ENCODE measurements at regions not wholly inside any gene's neighbourhood (a gene's known extent, or its start where the extent isn't known, plus 50 kb on each side); places are given as distances from the start of the nearest gene placed in this dataset.

DNA sequence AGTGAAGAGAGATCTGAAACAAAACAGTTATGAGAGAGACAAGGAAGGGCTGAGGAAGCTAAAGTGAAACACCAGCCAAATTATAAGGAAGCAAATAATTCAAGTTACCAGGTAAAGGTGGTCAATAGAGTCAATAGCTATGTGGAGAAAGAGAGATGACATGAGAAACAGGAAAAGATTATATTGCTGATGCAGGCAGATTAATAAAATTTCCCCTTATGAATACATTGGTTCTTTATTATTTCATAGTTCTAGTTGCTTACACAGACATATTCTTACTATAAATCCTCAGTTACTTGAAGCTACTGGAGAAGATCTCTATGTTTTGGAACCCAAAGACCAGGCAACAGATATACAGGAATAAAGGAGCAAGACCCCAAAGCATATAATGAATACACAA, 273.7 kb upstream of the CTSO start:
- Histone ChIP-seq H3K9me3 (no peaks in the 10 kb centered on the region), H3K27ac (no peak overlapping the region), H3K4me3 (no peak overlapping the region), H3K36me3 (no peaks in the 10 kb centered on the region), H3K27me3 (no peaks in the 10 kb centered on the region), H3K4me1 (peaks cover 0 to 8% (median 0%) of the 10 kb centered on the region in 3 donors)
- TF ChIP-seq POLR2AphosphoS5 (IDR thresholded peaks at IDR 0.05) (no peak), POLR2A (IDR thresholded peaks at IDR 0.05) (no peak), EP300 (IDR thresholded peaks at IDR 0.05) (no peak)
- TF ChIP-seq, protein P1, sequence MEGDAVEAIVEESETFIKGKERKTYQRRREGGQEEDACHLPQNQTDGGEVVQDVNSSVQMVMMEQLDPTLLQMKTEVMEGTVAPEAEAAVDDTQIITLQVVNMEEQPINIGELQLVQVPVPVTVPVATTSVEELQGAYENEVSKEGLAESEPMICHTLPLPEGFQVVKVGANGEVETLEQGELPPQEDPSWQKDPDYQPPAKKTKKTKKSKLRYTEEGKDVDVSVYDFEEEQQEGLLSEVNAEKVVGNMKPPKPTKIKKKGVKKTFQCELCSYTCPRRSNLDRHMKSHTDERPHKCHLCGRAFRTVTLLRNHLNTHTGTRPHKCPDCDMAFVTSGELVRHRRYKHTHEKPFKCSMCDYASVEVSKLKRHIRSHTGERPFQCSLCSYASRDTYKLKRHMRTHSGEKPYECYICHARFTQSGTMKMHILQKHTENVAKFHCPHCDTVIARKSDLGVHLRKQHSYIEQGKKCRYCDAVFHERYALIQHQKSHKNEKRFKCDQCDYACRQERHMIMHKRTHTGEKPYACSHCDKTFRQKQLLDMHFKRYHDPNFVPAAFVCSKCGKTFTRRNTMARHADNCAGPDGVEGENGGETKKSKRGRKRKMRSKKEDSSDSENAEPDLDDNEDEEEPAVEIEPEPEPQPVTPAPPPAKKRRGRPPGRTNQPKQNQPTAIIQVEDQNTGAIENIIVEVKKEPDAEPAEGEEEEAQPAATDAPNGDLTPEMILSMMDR (IDR thresholded peaks at IDR 0.05), result no peak
- ATAC-seq, result no peak

DNA sequence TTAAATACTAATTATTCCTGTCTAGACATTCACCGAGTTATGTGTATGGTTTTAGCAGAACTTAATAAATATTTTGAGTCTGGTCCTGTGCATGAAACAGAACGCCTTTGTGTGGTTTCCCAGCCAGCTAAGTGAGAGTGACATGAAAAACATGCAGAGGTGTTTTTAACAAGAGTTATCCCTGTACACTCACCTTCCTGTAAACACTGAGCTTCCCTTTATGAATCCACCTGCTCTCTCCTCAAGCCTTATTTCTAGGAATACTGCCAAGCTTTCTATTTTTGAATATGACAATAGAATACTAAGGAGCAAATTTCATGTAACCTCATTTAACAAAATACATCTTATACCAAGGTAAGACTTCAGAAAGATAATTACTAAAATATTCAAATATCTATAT, 270.3 kb upstream of the CTSO start:
- Histone ChIP-seq H3K9me3 (no peaks in the 10 kb centered on the region), H3K4me1 (peaks cover 0 to 13% (median 0%) of the 10 kb centered on the region in 3 donors), H3K27ac (no peak overlapping the region), H3K4me3 (no peak overlapping the region), H3K27me3 (no peaks in the 10 kb centered on the region), H3K36me3 (no peaks in the 10 kb centered on the region)
- no peak for ATAC-seq
- no peak for TF ChIP-seq POLR2A (IDR thresholded peaks at IDR 0.05)
- no peak for TF ChIP-seq EP300 (IDR thresholded peaks at IDR 0.05)
- TF ChIP-seq, protein P1 (IDR thresholded peaks at IDR 0.05), result no peak
- no peak for TF ChIP-seq POLR2AphosphoS5 (IDR thresholded peaks at IDR 0.05)
- 25 to 39% methylated on average over 2 of the region's 2 CpGs for WGBS, 2 donors (ENCODE audit: low coverage in 1 of 2)

DNA sequence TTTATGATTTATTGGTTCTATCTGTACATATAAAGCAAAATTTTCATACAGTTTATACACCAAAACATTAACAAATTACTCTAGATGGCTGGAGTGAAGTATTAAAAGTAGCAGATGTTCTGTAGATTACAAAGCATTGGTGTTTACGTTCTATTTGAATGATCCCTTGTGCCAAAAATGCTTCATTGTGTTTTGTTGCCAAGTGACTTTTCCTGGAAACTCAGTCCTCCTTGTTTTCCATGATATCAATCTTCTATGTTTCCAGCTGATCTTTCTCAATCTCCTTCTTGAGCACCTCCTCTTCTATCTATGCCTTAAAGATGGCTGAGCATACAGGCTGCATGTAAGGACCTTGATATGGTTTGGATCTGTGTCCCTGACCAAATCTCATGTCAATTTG, 263.6 kb upstream of the CTSO start:
- Histone ChIP-seq H3K4me3 (no peak overlapping the region), H3K27ac (no peak overlapping the region), H3K36me3 (no peaks in the 10 kb centered on the region), H3K27me3 (no peaks in the 10 kb centered on the region), H3K4me1 (peaks cover 0 to 6% (median 0%) of the 10 kb centered on the region in 3 donors), H3K9me3 (no peaks in the 10 kb centered on the region)
- 11 to 36% methylated on average over 1 of the region's 1 CpG for WGBS, 2 donors (ENCODE audit: low coverage in 1 of 2)
- no peak for TF ChIP-seq POLR2AphosphoS5 (IDR thresholded peaks at IDR 0.05)
- TF ChIP-seq, protein P1 (IDR thresholded peaks at IDR 0.05), result no peak
- no peak for TF ChIP-seq EP300 (IDR thresholded peaks at IDR 0.05)
- TF ChIP-seq POLR2A (IDR thresholded peaks at IDR 0.05), result no peak
- ATAC-seq, result no peak

DNA sequence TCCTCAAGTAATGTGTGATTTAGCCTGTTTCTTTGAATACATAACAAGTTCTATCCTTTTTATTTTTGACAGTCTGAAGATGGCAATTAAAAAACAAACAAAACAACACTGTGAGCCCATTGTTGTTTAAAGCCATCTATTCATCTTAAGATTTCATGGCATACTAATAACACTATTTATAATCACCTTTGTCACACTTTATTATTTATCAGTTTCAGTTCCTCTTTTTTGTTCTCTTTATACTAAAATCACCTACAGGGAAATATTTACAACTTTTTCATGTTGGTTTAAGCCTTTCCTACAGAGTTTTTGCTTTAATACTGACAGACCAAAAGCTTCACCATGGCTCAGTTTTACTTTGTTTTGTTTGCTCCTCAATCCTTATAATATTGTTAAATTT, 247.4 kb upstream of the CTSO start:
- no peak for ATAC-seq
- H3K9me3 ChIP-seq, result no peaks in the 10 kb centered on the region
- TF ChIP-seq POLR2A (IDR thresholded peaks at IDR 0.05) (no peak), EP300 (IDR thresholded peaks at IDR 0.05) (no peak), POLR2AphosphoS5 (IDR thresholded peaks at IDR 0.05) (no peak)
- TF ChIP-seq, protein P1 (IDR thresholded peaks at IDR 0.05), result no peak

DNA sequence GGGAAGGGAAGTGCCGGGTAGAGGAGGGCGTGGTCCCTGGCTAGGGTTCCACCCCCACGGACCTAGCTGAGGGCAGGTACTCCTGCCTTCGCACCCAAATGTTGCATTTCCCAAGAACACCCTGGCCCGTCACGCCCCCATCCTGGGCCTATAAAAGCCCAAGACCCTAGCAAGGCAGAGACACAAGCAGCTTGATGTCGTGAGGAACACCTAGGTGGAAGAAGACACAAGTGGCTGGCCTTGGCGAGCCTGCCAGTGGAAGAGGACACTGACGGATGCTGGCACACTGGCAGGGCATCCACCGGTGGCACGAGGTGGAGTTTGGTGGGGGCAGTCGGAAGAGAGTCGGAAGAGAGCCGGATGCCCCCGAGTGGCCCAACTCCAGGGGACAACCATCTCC, 244.8 kb upstream of the CTSO start:
- Histone ChIP-seq H3K27ac (no peak overlapping the region), H3K36me3 (no peaks in the 10 kb centered on the region), H3K4me1 (no peaks in the 10 kb centered on the region), H3K4me3 (no peak overlapping the region), H3K9me3 (no peaks in the 10 kb centered on the region), H3K27me3 (no peaks in the 10 kb centered on the region)
- TF ChIP-seq, protein P1 (IDR thresholded peaks at IDR 0.05), result no peak
- TF ChIP-seq POLR2A (IDR thresholded peaks at IDR 0.05), result no peak
- TF ChIP-seq EP300 (IDR thresholded peaks at IDR 0.05), result no peak
- TF ChIP-seq POLR2AphosphoS5 (IDR thresholded peaks at IDR 0.05), result no peak
- ATAC-seq, result no peak
- WGBS, 2 donors (ENCODE audit: low coverage in 1 of 2), result 88 to 92% methylated on average over 8 to 9 of the region's 15 CpGs

More for the DNA sequence above, 247.4 kb upstream of the CTSO start:
- Histone ChIP-seq H3K27me3 (no peaks in the 10 kb centered on the region), H3K4me1 (no peaks in the 10 kb centered on the region), H3K27ac (no peak overlapping the region), H3K4me3 (no peak overlapping the region), H3K36me3 (no peaks in the 10 kb centered on the region)

Data from gastroesophageal sphincter (tissue), 4 donors.